DOHH2 (cell line): ENCODE measurements at regions not wholly inside any gene's neighbourhood (a gene's known extent, or its start where the extent isn't known, plus 50 kb on each side); places are given as distances from the start of the nearest gene placed in this dataset.

ENCODE experiments used
- CTCF ChIP-seq: fragments of 200-600 bp; sonication (generic); IDR thresholded peaks from one replicate; pipeline ENCODE4 v1.5.1; 2014; ENCODE audit warnings: antibody characterized with exemption, mild to moderate bottlenecking, low read depth, low read length; ENCODE audit not compliant: poor library complexity, severe bottlenecking
- EZH2phosphoT487 ChIP-seq: fragments of 200-600 bp; sonication (generic); IDR thresholded peaks from 2 replicates; pipeline ENCODE4 v1.6.1; 2017; ENCODE audit warnings: borderline replicate concordance, mild to moderate bottlenecking, antibody characterized with exemption, low read length, moderate library complexity, mixed read lengths

GRCh38 chr7:46479680-46480079 lies 558.6 kb upstream of the IGFBP3 start:
- TF ChIP-seq EZH2phosphoT487 = no peak
- TF ChIP-seq CTCF = no peak
